GM06990 (cell line): ENCODE measurements at regions not wholly inside any gene's neighbourhood (a gene's known extent, or its start where the extent isn't known, plus 50 kb on each side); places are given as distances from the start of the nearest gene placed in this dataset.

Source experiments
- DNase-seq: peaks from one replicate; pipeline ENCODE4 v3.0.0-alpha.2; 2011; ENCODE audit not compliant: insufficient read length; ENCODE audit errors: extremely low read depth
- H3K27me3 ChIP-seq: replicated peaks from 2 replicates; pipeline ENCODE4 v1.6.0; 2011; ENCODE audit warnings: low read length; ENCODE audit not compliant: control insufficient read depth, insufficient read depth
- H3K36me3 ChIP-seq: 2 replicates; pipeline ENCODE4 v1.5.1; 2011; ENCODE audit warnings: low read length; ENCODE audit not compliant: control insufficient read depth, insufficient read depth
- H3K4me3 ChIP-seq: replicated peaks from 2 replicates; pipeline ENCODE4 v1.5.1; 2011; ENCODE audit warnings: low read depth, mild to moderate bottlenecking, control low read depth, low read length
- TF ChIP-seq, protein P1 (sequence below): IDR thresholded peaks from 2 replicates; pipeline ENCODE4 v1.5.1; 2011; ENCODE audit warnings: low read length, control low read depth, mild to moderate bottlenecking, inconsistent platforms; ENCODE audit not compliant: insufficient read depth, poor library complexity, severe bottlenecking

DNA sequence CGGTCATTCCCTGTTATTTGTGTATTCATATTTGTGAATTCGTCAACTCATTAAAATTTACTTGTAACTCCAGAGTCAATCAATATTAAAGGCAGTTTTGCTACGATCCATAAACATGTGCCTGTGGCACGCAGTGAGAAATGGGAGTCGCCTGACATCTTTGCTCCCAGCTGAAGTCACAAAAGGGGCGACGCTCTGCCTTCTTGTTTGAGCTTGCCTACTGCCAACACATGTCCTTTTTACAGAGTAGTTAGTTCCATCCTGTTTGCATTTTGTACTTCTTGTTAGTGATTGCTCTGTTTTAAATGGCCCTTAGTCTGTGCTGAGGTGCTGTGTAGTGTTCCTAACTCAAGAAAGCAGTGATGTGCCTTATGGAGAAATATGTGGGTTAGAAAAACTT, 305.3 kb downstream of the ETS1 start:
- Histone ChIP-seq H3K36me3 (no peaks in the 10 kb centered on the region), H3K27me3 (no peaks in the 10 kb centered on the region; the same call in 1 of the 2 replicates), H3K4me3 (no peak overlapping the region)
- no peak for DNase-seq
- TF ChIP-seq, protein P1, sequence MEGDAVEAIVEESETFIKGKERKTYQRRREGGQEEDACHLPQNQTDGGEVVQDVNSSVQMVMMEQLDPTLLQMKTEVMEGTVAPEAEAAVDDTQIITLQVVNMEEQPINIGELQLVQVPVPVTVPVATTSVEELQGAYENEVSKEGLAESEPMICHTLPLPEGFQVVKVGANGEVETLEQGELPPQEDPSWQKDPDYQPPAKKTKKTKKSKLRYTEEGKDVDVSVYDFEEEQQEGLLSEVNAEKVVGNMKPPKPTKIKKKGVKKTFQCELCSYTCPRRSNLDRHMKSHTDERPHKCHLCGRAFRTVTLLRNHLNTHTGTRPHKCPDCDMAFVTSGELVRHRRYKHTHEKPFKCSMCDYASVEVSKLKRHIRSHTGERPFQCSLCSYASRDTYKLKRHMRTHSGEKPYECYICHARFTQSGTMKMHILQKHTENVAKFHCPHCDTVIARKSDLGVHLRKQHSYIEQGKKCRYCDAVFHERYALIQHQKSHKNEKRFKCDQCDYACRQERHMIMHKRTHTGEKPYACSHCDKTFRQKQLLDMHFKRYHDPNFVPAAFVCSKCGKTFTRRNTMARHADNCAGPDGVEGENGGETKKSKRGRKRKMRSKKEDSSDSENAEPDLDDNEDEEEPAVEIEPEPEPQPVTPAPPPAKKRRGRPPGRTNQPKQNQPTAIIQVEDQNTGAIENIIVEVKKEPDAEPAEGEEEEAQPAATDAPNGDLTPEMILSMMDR = no peak

- no peaks in the 10 kb centered on the region for H3K36me3 ChIP-seq
- H3K4me3 ChIP-seq = no peak overlapping the region
- no peaks in the 10 kb centered on the region; the same call in 1 of the 2 replicates for H3K27me3 ChIP-seq
- TF ChIP-seq, protein P1 = no peak
- DNase-seq = no peak
Observed at GRCh38 chr11:128279866-128280265, 307.5 kb downstream of the ETS1 start.

- TF ChIP-seq, protein P1 = no peak
- Histone ChIP-seq H3K36me3 (no peaks in the 10 kb centered on the region), H3K27me3 (no peaks in the 10 kb centered on the region), H3K4me3 (no peak overlapping the region)
- DNase-seq = no peak
Observed at GRCh38 chr11:128273736-128274135, 313.6 kb downstream of the ETS1 start.

DNA sequence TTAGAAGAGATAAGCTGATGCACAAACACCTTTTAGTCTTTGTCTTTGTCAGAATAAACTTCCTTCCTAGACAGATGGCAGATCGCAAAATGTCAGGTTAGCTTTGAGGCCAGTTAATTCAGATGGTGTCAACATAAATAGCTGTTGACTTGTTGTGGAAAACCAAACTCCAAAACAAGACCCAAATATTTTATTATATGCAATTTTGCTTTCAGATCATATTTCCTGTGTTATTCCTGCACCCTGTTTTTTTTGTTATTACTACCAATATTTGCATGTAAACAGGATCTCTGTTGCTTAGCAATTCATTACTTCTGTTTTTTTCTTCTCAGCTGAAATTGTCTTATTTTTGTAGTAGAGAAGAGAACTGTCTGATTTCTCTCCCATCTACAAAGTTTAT, 316.0 kb downstream of the ETS1 start:
- Histone ChIP-seq H3K27me3 (no peaks in the 10 kb centered on the region), H3K36me3 (no peaks in the 10 kb centered on the region), H3K4me3 (no peak overlapping the region)
- TF ChIP-seq, protein P1 = no peak
- no peak for DNase-seq

DNA sequence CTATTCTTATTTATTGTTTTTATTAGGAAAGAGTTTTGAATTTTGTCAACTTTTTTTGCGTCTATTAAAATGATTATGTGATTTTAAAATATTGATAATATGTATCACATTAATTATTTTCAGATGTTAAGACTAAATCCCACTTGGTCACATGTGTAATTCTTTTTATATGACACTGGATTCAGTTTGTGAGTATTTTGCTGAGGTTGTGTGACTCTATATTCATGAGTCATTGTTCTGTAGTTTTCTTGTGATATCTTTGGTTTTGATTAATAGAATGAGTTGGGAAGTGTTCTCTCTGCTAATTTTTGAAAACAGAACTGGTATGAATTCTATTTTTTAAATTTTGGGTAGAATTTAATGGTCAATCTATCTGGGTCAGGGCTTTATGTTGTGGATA, 317.9 kb downstream of the ETS1 start:
- no peaks in the 10 kb centered on the region for H3K36me3 ChIP-seq
- H3K4me3 ChIP-seq = no peak overlapping the region
- H3K27me3 ChIP-seq = no peaks in the 10 kb centered on the region; the same call in 1 of the 2 replicates
- TF ChIP-seq, protein P1 = no peak
- no peak for DNase-seq

- TF ChIP-seq, protein P1 = no peak
- Histone ChIP-seq H3K27me3 (no peaks in the 10 kb centered on the region; the same call in 1 of the 2 replicates), H3K36me3 (no peaks in the 10 kb centered on the region), H3K4me3 (no peak overlapping the region)
- DNase-seq = no peak
Observed at GRCh38 chr11:128266893-128267292, 320.5 kb downstream of the ETS1 start.
